SK-N-SH treated with all-trans-retinoic acid at 6 μM for 48 hours (cell line): ENCODE measurements at regions not wholly inside any gene's neighbourhood (a gene's known extent, or its start where the extent isn't known, plus 50 kb on each side); places are given as distances from the start of the nearest gene placed in this dataset.

Experiments used
- ATAC-seq: fragments of 200-7000 bp; cut with Tn5 transposase; 3 replicates; pipeline ENCODE4 v1.9.1; 2020; ENCODE audit warnings: mild to moderate bottlenecking, moderate library complexity
- ARNTL ChIP-seq: fragments of 450-650 bp; formaldehyde crosslinking; IDR thresholded peaks from 2 replicates; pipeline ENCODE4 v1.5.0; 2020; ENCODE audit warnings: low read depth, mild to moderate bottlenecking, moderate library complexity, borderline replicate concordance
- BACH2 ChIP-seq: fragments of 250-450 bp; sonication (Bioruptor Pico); IDR thresholded peaks from 2 replicates; pipeline ENCODE4 v1.9.0; 2021; ENCODE audit warnings: mild to moderate bottlenecking, borderline replicate concordance
- ESRRG ChIP-seq: fragments of 250-450 bp; sonication (Bioruptor Pico); IDR thresholded peaks from 2 replicates; pipeline ENCODE4 v1.6.1; 2021; ENCODE audit warnings: mild to moderate bottlenecking
- GLIS3 ChIP-seq: fragments of 250-450 bp; sonication (Bioruptor Pico); IDR thresholded peaks from 2 replicates; pipeline ENCODE4 v1.5.0; 2020; ENCODE audit warnings: mild to moderate bottlenecking, moderate library complexity
- ISL1 ChIP-seq: fragments of 250-450 bp; sonication (Bioruptor Pico); IDR thresholded peaks from 2 replicates; pipeline ENCODE4 v2.1.2; 2022; ENCODE audit warnings: mild to moderate bottlenecking, moderate library complexity
- PATZ1 ChIP-seq: fragments of 250-450 bp; sonication (Bioruptor Pico); IDR thresholded peaks from 2 replicates; pipeline ENCODE4 v1.8.0; 2020; ENCODE audit warnings: mild to moderate bottlenecking, moderate library complexity, borderline replicate concordance
- PPARA ChIP-seq: fragments of 250-450 bp; sonication (Bioruptor Pico); IDR thresholded peaks from 2 replicates; pipeline ENCODE4 v1.5.0; 2020; ENCODE audit warnings: mild to moderate bottlenecking, borderline replicate concordance
- RARB ChIP-seq: fragments of 250-450 bp; sonication (Bioruptor Pico); IDR thresholded peaks from 2 replicates; pipeline ENCODE4 v1.8.0; 2021; ENCODE audit warnings: mild to moderate bottlenecking, moderate library complexity
- SNAI2 ChIP-seq: fragments of 250-450 bp; sonication (Bioruptor Pico); IDR thresholded peaks from 2 replicates; pipeline ENCODE4 v1.5.0; 2020; ENCODE audit warnings: mild to moderate bottlenecking, moderate library complexity
- TCF4 ChIP-seq: fragments of 250-450 bp; sonication (Bioruptor Pico); IDR thresholded peaks from 2 replicates; pipeline ENCODE4 v1.8.0; 2021; ENCODE audit warnings: mild to moderate bottlenecking, moderate library complexity, borderline replicate concordance
- TSHZ2 ChIP-seq: fragments of 250-450 bp; sonication (Bioruptor Pico); IDR thresholded peaks from 2 replicates; pipeline ENCODE4 v1.5.0; 2020; ENCODE audit warnings: mild to moderate bottlenecking, moderate library complexity
- ZC3H10 ChIP-seq: fragments of 250-450 bp; sonication (Bioruptor Pico); IDR thresholded peaks from 2 replicates; pipeline ENCODE4 v1.5.1; 2021; ENCODE audit warnings: mild to moderate bottlenecking, moderate library complexity
- ZFP3 ChIP-seq: fragments of 250-450 bp; sonication (Bioruptor Pico); IDR thresholded peaks from 2 replicates; pipeline ENCODE4 v1.5.0; 2020; ENCODE audit warnings: mild to moderate bottlenecking, moderate library complexity
- ZFP30 ChIP-seq: fragments of 450-650 bp; formaldehyde crosslinking; IDR thresholded peaks from 2 replicates; pipeline ENCODE4 v1.5.0; 2022; ENCODE audit warnings: mild to moderate bottlenecking, moderate library complexity
- ZNF565 ChIP-seq: fragments of 450-650 bp; formaldehyde crosslinking; conservative IDR thresholded peaks from 2 replicates; pipeline ENCODE4 v1.5.0; 2020; ENCODE audit warnings: low read depth, mild to moderate bottlenecking, moderate library complexity
- ZNF70 ChIP-seq: fragments of 450-650 bp; formaldehyde crosslinking; IDR thresholded peaks from 2 replicates; pipeline ENCODE4 v1.5.0; 2020; ENCODE audit warnings: mild to moderate bottlenecking, moderate library complexity
- TF ChIP-seq, protein P1 (sequence below): fragments of 250-450 bp; sonication (Bioruptor Pico); IDR thresholded peaks from 2 replicates; pipeline ENCODE4 v1.5.1; 2021; ENCODE audit warnings: mild to moderate bottlenecking, moderate library complexity
- TF ChIP-seq, protein P2 (sequence below): fragments of 250-450 bp; sonication (Bioruptor Pico); IDR thresholded peaks from 2 replicates; pipeline ENCODE4 v1.5.1; 2020; ENCODE audit warnings: low read depth, mild to moderate bottlenecking, moderate library complexity
- TF ChIP-seq, protein P3 (sequence below): fragments of 250-450 bp; sonication (Bioruptor Pico); IDR thresholded peaks from 2 replicates; pipeline ENCODE4 v1.8.0; 2021; ENCODE audit warnings: low read depth, mild to moderate bottlenecking, moderate library complexity, borderline replicate concordance

DNA sequence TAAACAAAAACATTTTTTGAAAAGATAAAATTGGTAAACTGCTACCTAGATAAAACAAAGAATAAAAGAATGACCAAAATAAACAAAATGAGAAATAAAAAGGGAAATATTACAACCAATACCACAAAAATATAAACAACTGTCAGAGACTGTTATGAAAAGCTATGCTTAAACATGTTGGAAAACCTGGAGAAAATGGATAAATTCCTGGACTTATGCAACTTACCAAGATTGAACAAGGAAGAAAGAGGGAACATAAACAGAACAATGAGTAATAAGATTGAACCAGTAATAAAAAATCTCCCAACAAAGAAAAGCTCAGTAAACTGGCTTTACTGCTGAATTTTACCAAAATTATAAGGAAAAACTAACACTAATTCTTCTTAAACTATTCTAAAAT is 518.7 kb downstream of the GRXCR1 start:
- no peak for ATAC-seq
- TF ChIP-seq TCF4 (CRISPR knock-in tag) (no peak), TSHZ2 (CRISPR knock-in tag) (no peak), PPARA (CRISPR knock-in tag) (no peak), ESRRG (no peak), GLIS3 (CRISPR knock-in tag) (no peak), ZC3H10 (CRISPR knock-in tag) (no peak), PATZ1 (CRISPR knock-in tag) (no peak), RARB (no peak), SNAI2 (CRISPR knock-in tag) (no peak)
- TF ChIP-seq, protein P1, sequence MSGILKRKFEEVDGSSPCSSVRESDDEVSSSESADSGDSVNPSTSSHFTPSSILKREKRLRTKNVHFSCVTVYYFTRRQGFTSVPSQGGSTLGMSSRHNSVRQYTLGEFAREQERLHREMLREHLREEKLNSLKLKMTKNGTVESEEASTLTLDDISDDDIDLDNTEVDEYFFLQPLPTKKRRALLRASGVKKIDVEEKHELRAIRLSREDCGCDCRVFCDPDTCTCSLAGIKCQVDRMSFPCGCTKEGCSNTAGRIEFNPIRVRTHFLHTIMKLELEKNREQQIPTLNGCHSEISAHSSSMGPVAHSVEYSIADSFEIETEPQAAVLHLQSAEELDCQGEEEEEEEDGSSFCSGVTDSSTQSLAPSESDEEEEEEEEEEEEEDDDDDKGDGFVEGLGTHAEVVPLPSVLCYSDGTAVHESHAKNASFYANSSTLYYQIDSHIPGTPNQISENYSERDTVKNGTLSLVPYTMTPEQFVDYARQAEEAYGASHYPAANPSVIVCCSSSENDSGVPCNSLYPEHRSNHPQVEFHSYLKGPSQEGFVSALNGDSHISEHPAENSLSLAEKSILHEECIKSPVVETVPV (CRISPR knock-in tag) = no peak

- TF ChIP-seq, protein P2, sequence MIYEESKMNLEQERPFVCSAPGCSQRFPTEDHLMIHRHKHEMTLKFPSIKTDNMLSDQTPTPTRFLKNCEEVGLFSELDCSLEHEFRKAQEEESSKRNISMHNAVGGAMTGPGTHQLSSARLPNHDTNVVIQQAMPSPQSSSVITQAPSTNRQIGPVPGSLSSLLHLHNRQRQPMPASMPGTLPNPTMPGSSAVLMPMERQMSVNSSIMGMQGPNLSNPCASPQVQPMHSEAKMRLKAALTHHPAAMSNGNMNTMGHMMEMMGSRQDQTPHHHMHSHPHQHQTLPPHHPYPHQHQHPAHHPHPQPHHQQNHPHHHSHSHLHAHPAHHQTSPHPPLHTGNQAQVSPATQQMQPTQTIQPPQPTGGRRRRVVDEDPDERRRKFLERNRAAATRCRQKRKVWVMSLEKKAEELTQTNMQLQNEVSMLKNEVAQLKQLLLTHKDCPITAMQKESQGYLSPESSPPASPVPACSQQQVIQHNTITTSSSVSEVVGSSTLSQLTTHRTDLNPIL (CRISPR knock-in tag) = no peak
- TF ChIP-seq ZFP3 = no peak
- no peak for TF ChIP-seq BACH2
- TF ChIP-seq PATZ1 (CRISPR knock-in tag) = no peak
- no peak for TF ChIP-seq TSHZ2 (CRISPR knock-in tag)
- TF ChIP-seq ISL1 (CRISPR knock-in tag) = no peak
- TF ChIP-seq ZC3H10 (CRISPR knock-in tag) = no peak
- TF ChIP-seq ZFP30 (CRISPR knock-in tag) = no peak
- TF ChIP-seq, protein P3, sequence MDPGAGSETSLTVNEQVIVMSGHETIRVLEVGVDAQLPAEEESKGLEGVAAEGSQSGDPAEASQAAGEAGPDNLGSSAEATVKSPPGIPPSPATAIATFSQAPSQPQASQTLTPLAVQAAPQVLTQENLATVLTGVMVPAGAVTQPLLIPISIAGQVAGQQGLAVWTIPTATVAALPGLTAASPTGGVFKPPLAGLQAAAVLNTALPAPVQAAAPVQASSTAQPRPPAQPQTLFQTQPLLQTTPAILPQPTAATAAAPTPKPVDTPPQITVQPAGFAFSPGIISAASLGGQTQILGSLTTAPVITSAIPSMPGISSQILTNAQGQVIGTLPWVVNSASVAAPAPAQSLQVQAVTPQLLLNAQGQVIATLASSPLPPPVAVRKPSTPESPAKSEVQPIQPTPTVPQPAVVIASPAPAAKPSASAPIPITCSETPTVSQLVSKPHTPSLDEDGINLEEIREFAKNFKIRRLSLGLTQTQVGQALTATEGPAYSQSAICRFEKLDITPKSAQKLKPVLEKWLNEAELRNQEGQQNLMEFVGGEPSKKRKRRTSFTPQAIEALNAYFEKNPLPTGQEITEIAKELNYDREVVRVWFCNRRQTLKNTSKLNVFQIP (CRISPR knock-in tag) = no peak
- TF ChIP-seq ARNTL = no peak
- no peak for TF ChIP-seq ZNF565 (CRISPR knock-in tag)
- no peak for TF ChIP-seq RARB
- no peak for TF ChIP-seq ZNF70 (CRISPR knock-in tag)
- TF ChIP-seq SNAI2 (CRISPR knock-in tag) = no peak
- no peak for TF ChIP-seq GLIS3 (CRISPR knock-in tag)
- TF ChIP-seq, protein P1 (CRISPR knock-in tag) = no peak
- ATAC-seq = no peak
Observed at GRCh38 chr4:43423276-43423675, 530.8 kb downstream of the GRXCR1 start.
